OCI-LY1 (cell line): ENCODE measurements at regions not wholly inside any gene's neighbourhood (a gene's known extent, or its start where the extent isn't known, plus 50 kb on each side); places are given as distances from the start of the nearest gene placed in this dataset.

Experiments used
- H2AFZ ChIP-seq: fragments of 200-600 bp; sonication (generic), shearing (Covaris generic); 2 replicates; pipeline ENCODE4 v1.6.0; 2014; ENCODE audit warnings: antibody characterized with exemption, mild to moderate bottlenecking, low read length
- H3F3A ChIP-seq: fragments of 200-600 bp; sonication (generic), shearing (Covaris generic); 2 replicates; pipeline ENCODE4 v1.6.0; 2014; ENCODE audit warnings: mild to moderate bottlenecking, antibody characterized with exemption, low read length, moderate library complexity; ENCODE audit not compliant: insufficient read depth
- H3K27ac ChIP-seq: fragments of 200-600 bp; sonication (generic); 2 replicates; pipeline ENCODE4 v1.5.1; 2014; ENCODE audit warnings: low read length, mixed run types, mild to moderate bottlenecking, low read depth; ENCODE audit not compliant: poor library complexity, severe bottlenecking
- H3K27me3 ChIP-seq: fragments of 200-600 bp; sonication (generic); 2 replicates; pipeline ENCODE4 v1.6.0; 2014; ENCODE audit warnings: antibody characterized with exemption, mild to moderate bottlenecking, low read length, moderate library complexity; ENCODE audit not compliant: insufficient read depth
- H3K36me3 ChIP-seq: fragments of 200-600 bp; sonication (generic); 2 replicates; pipeline ENCODE4 v1.6.1; 2014; ENCODE audit warnings: mild to moderate bottlenecking, antibody characterized with exemption, low read length, moderate library complexity, mixed read lengths; ENCODE audit not compliant: insufficient read depth
- H3K4me1 ChIP-seq: fragments of 200-600 bp; sonication (generic); 2 replicates; pipeline ENCODE4 v1.5.1; 2014; ENCODE audit warnings: mild to moderate bottlenecking, low read length, moderate library complexity; ENCODE audit not compliant: insufficient read depth, severe bottlenecking
- H3K4me2 ChIP-seq: fragments of 200-600 bp; sonication (generic), shearing (Covaris generic); 2 replicates; pipeline ENCODE4 v1.6.1; 2014; ENCODE audit warnings: low read length
- H3K4me3 ChIP-seq: fragments of 200-600 bp; sonication (generic); 2 replicates; pipeline ENCODE4 v1.5.1; 2014; ENCODE audit warnings: low read length, low read depth, mild to moderate bottlenecking, mixed read lengths; ENCODE audit not compliant: poor library complexity, severe bottlenecking
- H3K79me2 ChIP-seq: fragments of 200-600 bp; shearing (Covaris generic); 2 replicates; pipeline ENCODE4 v1.6.1; 2016; ENCODE audit warnings: mixed run types, low read length, mixed read lengths; ENCODE audit not compliant: insufficient read depth
- H3K9ac ChIP-seq: fragments of 200-600 bp; sonication (generic), shearing (Covaris generic); 2 replicates; pipeline ENCODE4 v1.6.1; 2014; ENCODE audit warnings: mild to moderate bottlenecking, low read length, mixed read lengths
- H3K9me2 ChIP-seq: fragments of 200-600 bp; sonication (generic), shearing (Covaris generic); 2 replicates; pipeline ENCODE4 v1.6.1; 2014; ENCODE audit warnings: low read depth, mild to moderate bottlenecking, low read length, mixed read lengths
- H3K9me3 ChIP-seq: fragments of 200-600 bp; shearing (Covaris generic); 2 replicates; pipeline ENCODE4 v1.6.1; 2014; ENCODE audit warnings: low read length, mixed read lengths
- H4K20me1 ChIP-seq: fragments of 200-600 bp; sonication (generic), shearing (Covaris generic); 2 replicates; pipeline ENCODE4 v1.6.0; 2016; ENCODE audit warnings: mild to moderate bottlenecking, low read length; ENCODE audit not compliant: insufficient read depth
- CTCF ChIP-seq: fragments of 200-600 bp; sonication (generic), shearing (Covaris generic); IDR thresholded peaks from 2 replicates; pipeline ENCODE4 v1.5.1; 2017; ENCODE audit warnings: mild to moderate bottlenecking, antibody characterized with exemption, low read length, moderate library complexity, mixed read lengths
- EZH2 ChIP-seq: fragments of 200-600 bp; sonication (generic), shearing (Covaris generic); IDR thresholded peaks from 2 replicates; pipeline ENCODE4 v1.8.0; 2017; ENCODE audit warnings: borderline replicate concordance, mixed run types, mild to moderate bottlenecking, antibody characterized with exemption, low read length, moderate library complexity, mixed read lengths

- no peak for TF ChIP-seq CTCF
- TF ChIP-seq EZH2 = no peak
- H3K36me3 ChIP-seq = no peaks in the 10 kb centered on the region
- no peaks in the 10 kb centered on the region for H3K9me3 ChIP-seq
- no peak overlapping the region for H3K4me3 ChIP-seq
- no peak overlapping the region for H2AFZ ChIP-seq
- H3K27ac ChIP-seq = no peak overlapping the region
- no peaks in the 10 kb centered on the region for H3K79me2 ChIP-seq
- H3K27me3 ChIP-seq = no peaks in the 10 kb centered on the region
- H3F3A ChIP-seq = no peaks in the 10 kb centered on the region
- H4K20me1 ChIP-seq = no peaks in the 10 kb centered on the region
- H3K4me1 ChIP-seq = no peaks in the 10 kb centered on the region
- no peak overlapping the region for H3K9ac ChIP-seq
- H3K4me2 ChIP-seq = no peak overlapping the region
- H3K9me2 ChIP-seq = no peaks in the 10 kb centered on the region; the same call in 1 of the 2 replicates
Measured at GRCh38 chr3:175879417-175879816, 1020.3 kb downstream of the NAALADL2 start.

GRCh38 chr3:175869404-175869803 lies 1010.3 kb downstream of the NAALADL2 start:
- Histone ChIP-seq H3K27me3 (no peaks in the 10 kb centered on the region), H4K20me1 (no peaks in the 10 kb centered on the region), H3K79me2 (no peaks in the 10 kb centered on the region), H3F3A (no peaks in the 10 kb centered on the region), H3K4me2 (no peak overlapping the region), H2AFZ (no peak overlapping the region), H3K9me3 (no peaks in the 10 kb centered on the region), H3K4me1 (no peaks in the 10 kb centered on the region), H3K36me3 (no peaks in the 10 kb centered on the region), H3K9me2 (no peaks in the 10 kb centered on the region), H3K4me3 (no peak overlapping the region), H3K27ac (no peak overlapping the region), H3K9ac (no peak overlapping the region)
- TF ChIP-seq EZH2 (no peak), CTCF (no peak)

GRCh38 chr3:175868626-175869025 lies 1009.5 kb downstream of the NAALADL2 start:
- H3K27ac ChIP-seq = no peak overlapping the region
- no peak overlapping the region for H3K9ac ChIP-seq
- no peaks in the 10 kb centered on the region for H3K4me1 ChIP-seq
- H3K4me3 ChIP-seq = no peak overlapping the region
- H3K36me3 ChIP-seq = no peaks in the 10 kb centered on the region
- no peak overlapping the region for H3K4me2 ChIP-seq
- H4K20me1 ChIP-seq = no peaks in the 10 kb centered on the region
- H3K27me3 ChIP-seq = no peaks in the 10 kb centered on the region
- no peaks in the 10 kb centered on the region for H3K9me3 ChIP-seq
- TF ChIP-seq EZH2 (no peak), CTCF (no peak)
- no peaks in the 10 kb centered on the region for H3K9me2 ChIP-seq
- H3F3A ChIP-seq = no peaks in the 10 kb centered on the region
- no peaks in the 10 kb centered on the region for H3K79me2 ChIP-seq
- no peak overlapping the region for H2AFZ ChIP-seq
